OCI-LY1 (cell line): ENCODE measurements at regions not wholly inside any gene's neighbourhood (a gene's known extent, or its start where the extent isn't known, plus 50 kb on each side); places are given as distances from the start of the nearest gene placed in this dataset.

ENCODE experiments used
- H2AFZ ChIP-seq: fragments of 200-600 bp; sonication (generic), shearing (Covaris generic); 2 replicates; pipeline ENCODE4 v1.6.0; 2014; ENCODE audit warnings: antibody characterized with exemption, mild to moderate bottlenecking, low read length
- H3F3A ChIP-seq: fragments of 200-600 bp; sonication (generic), shearing (Covaris generic); 2 replicates; pipeline ENCODE4 v1.6.0; 2014; ENCODE audit warnings: mild to moderate bottlenecking, antibody characterized with exemption, low read length, moderate library complexity; ENCODE audit not compliant: insufficient read depth
- H3K27ac ChIP-seq: fragments of 200-600 bp; sonication (generic); 2 replicates; pipeline ENCODE4 v1.5.1; 2014; ENCODE audit warnings: low read length, mixed run types, mild to moderate bottlenecking, low read depth; ENCODE audit not compliant: poor library complexity, severe bottlenecking
- H3K27me3 ChIP-seq: fragments of 200-600 bp; sonication (generic); 2 replicates; pipeline ENCODE4 v1.6.0; 2014; ENCODE audit warnings: antibody characterized with exemption, mild to moderate bottlenecking, low read length, moderate library complexity; ENCODE audit not compliant: insufficient read depth
- H3K36me3 ChIP-seq: fragments of 200-600 bp; sonication (generic); 2 replicates; pipeline ENCODE4 v1.6.1; 2014; ENCODE audit warnings: mild to moderate bottlenecking, antibody characterized with exemption, low read length, moderate library complexity, mixed read lengths; ENCODE audit not compliant: insufficient read depth
- H3K4me1 ChIP-seq: fragments of 200-600 bp; sonication (generic); 2 replicates; pipeline ENCODE4 v1.5.1; 2014; ENCODE audit warnings: mild to moderate bottlenecking, low read length, moderate library complexity; ENCODE audit not compliant: insufficient read depth, severe bottlenecking
- H3K4me2 ChIP-seq: fragments of 200-600 bp; sonication (generic), shearing (Covaris generic); 2 replicates; pipeline ENCODE4 v1.6.1; 2014; ENCODE audit warnings: low read length
- H3K4me3 ChIP-seq: fragments of 200-600 bp; sonication (generic); 2 replicates; pipeline ENCODE4 v1.5.1; 2014; ENCODE audit warnings: low read length, low read depth, mild to moderate bottlenecking, mixed read lengths; ENCODE audit not compliant: poor library complexity, severe bottlenecking
- H3K79me2 ChIP-seq: fragments of 200-600 bp; shearing (Covaris generic); 2 replicates; pipeline ENCODE4 v1.6.1; 2016; ENCODE audit warnings: mixed run types, low read length, mixed read lengths; ENCODE audit not compliant: insufficient read depth
- H3K9ac ChIP-seq: fragments of 200-600 bp; sonication (generic), shearing (Covaris generic); 2 replicates; pipeline ENCODE4 v1.6.1; 2014; ENCODE audit warnings: mild to moderate bottlenecking, low read length, mixed read lengths
- H3K9me2 ChIP-seq: fragments of 200-600 bp; sonication (generic), shearing (Covaris generic); 2 replicates; pipeline ENCODE4 v1.6.1; 2014; ENCODE audit warnings: low read depth, mild to moderate bottlenecking, low read length, mixed read lengths
- H3K9me3 ChIP-seq: fragments of 200-600 bp; shearing (Covaris generic); 2 replicates; pipeline ENCODE4 v1.6.1; 2014; ENCODE audit warnings: low read length, mixed read lengths
- H4K20me1 ChIP-seq: fragments of 200-600 bp; sonication (generic), shearing (Covaris generic); 2 replicates; pipeline ENCODE4 v1.6.0; 2016; ENCODE audit warnings: mild to moderate bottlenecking, low read length; ENCODE audit not compliant: insufficient read depth
- EZH2 ChIP-seq: fragments of 200-600 bp; sonication (generic), shearing (Covaris generic); IDR thresholded peaks from 2 replicates; pipeline ENCODE4 v1.8.0; 2017; ENCODE audit warnings: borderline replicate concordance, mixed run types, mild to moderate bottlenecking, antibody characterized with exemption, low read length, moderate library complexity, mixed read lengths
- TF ChIP-seq, protein P1 (sequence below): fragments of 200-600 bp; sonication (generic), shearing (Covaris generic); IDR thresholded peaks from 2 replicates; pipeline ENCODE4 v1.5.1; 2017; ENCODE audit warnings: mild to moderate bottlenecking, antibody characterized with exemption, low read length, moderate library complexity, mixed read lengths

GRCh38 chr13:89737051-89737450 lies 1610.4 kb upstream of the MIR17HG start:
- Histone ChIP-seq H3K4me3 (no peak overlapping the region), H3F3A (no peaks in the 10 kb centered on the region), H3K9me3 (no peaks in the 10 kb centered on the region), H3K9ac (no peak overlapping the region), H4K20me1 (no peaks in the 10 kb centered on the region), H2AFZ (no peak overlapping the region), H3K79me2 (no peaks in the 10 kb centered on the region), H3K4me1 (no peaks in the 10 kb centered on the region), H3K4me2 (no peak overlapping the region), H3K36me3 (no peaks in the 10 kb centered on the region), H3K27me3 (no peaks in the 10 kb centered on the region), H3K27ac (no peak overlapping the region), H3K9me2 (no peaks in the 10 kb centered on the region)
- TF ChIP-seq, protein P1, sequence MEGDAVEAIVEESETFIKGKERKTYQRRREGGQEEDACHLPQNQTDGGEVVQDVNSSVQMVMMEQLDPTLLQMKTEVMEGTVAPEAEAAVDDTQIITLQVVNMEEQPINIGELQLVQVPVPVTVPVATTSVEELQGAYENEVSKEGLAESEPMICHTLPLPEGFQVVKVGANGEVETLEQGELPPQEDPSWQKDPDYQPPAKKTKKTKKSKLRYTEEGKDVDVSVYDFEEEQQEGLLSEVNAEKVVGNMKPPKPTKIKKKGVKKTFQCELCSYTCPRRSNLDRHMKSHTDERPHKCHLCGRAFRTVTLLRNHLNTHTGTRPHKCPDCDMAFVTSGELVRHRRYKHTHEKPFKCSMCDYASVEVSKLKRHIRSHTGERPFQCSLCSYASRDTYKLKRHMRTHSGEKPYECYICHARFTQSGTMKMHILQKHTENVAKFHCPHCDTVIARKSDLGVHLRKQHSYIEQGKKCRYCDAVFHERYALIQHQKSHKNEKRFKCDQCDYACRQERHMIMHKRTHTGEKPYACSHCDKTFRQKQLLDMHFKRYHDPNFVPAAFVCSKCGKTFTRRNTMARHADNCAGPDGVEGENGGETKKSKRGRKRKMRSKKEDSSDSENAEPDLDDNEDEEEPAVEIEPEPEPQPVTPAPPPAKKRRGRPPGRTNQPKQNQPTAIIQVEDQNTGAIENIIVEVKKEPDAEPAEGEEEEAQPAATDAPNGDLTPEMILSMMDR, result no peak
- TF ChIP-seq EZH2, result no peak

- Histone ChIP-seq H3K27me3 (no peaks in the 10 kb centered on the region), H3K27ac (no peak overlapping the region), H3F3A (no peaks in the 10 kb centered on the region), H3K9me3 (no peaks in the 10 kb centered on the region), H4K20me1 (no peaks in the 10 kb centered on the region), H3K4me2 (no peak overlapping the region), H3K79me2 (no peaks in the 10 kb centered on the region), H2AFZ (no peak overlapping the region), H3K9ac (no peak overlapping the region), H3K9me2 (no peaks in the 10 kb centered on the region), H3K36me3 (no peaks in the 10 kb centered on the region), H3K4me1 (no peaks in the 10 kb centered on the region), H3K4me3 (no peak overlapping the region)
- TF ChIP-seq EZH2, result no peak
- TF ChIP-seq, protein P1, result no peak
Measured at GRCh38 chr13:89738072-89738471, 1609.4 kb upstream of the MIR17HG start.

GRCh38 chr13:89740994-89741685 lies 1606.3 kb upstream of the MIR17HG start:
- no peaks in the 10 kb centered on the region for H3K9me2 ChIP-seq
- H3K79me2 ChIP-seq, result no peaks in the 10 kb centered on the region
- H3K4me3 ChIP-seq, result no peak overlapping the region
- TF ChIP-seq EZH2, result no peak
- TF ChIP-seq, protein P1, result no peak
- no peaks in the 10 kb centered on the region for H3K27me3 ChIP-seq
- H3K27ac ChIP-seq, result no peak overlapping the region
- H3K36me3 ChIP-seq, result no peaks in the 10 kb centered on the region
- no peak overlapping the region for H3K4me2 ChIP-seq
- no peaks in the 10 kb centered on the region for H3K4me1 ChIP-seq
- H4K20me1 ChIP-seq, result no peaks in the 10 kb centered on the region
- H3K9ac ChIP-seq, result no peak overlapping the region
- no peaks in the 10 kb centered on the region for H3K9me3 ChIP-seq
- H3F3A ChIP-seq, result no peaks in the 10 kb centered on the region
- H2AFZ ChIP-seq, result no peak overlapping the region
